Transverse colon (tissue), 4 donors: ENCODE measurements at regions not wholly inside any gene's neighbourhood (a gene's known extent, or its start where the extent isn't known, plus 50 kb on each side); places are given as distances from the start of the nearest gene placed in this dataset.

Experiments
- DNase-seq: peaks from one replicate; pipeline ENCODE4 v3.0.0-alpha.2; 2019
- H3K27ac ChIP-seq, 4 donors: fragments of 200-600 bp; sonication (generic); 2 replicates each; pipeline ENCODE4 v1.5.1; 2016 to 2018; ENCODE audit warnings: inconsistent platforms in 4 of 4
- H3K27me3 ChIP-seq: fragments of 200-600 bp; sonication (generic); 2 replicates; pipeline ENCODE4 v1.5.1; 2017; ENCODE audit warnings: inconsistent platforms
- H3K36me3 ChIP-seq, 4 donors: fragments of 200-600 bp; sonication (generic); 2 replicates each; pipeline ENCODE4 v1.5.1; 2017 to 2019; ENCODE audit warnings: inconsistent platforms in 4 of 4
- H3K4me1 ChIP-seq, 4 donors: fragments of 200-600 bp; sonication (generic); 2 replicates each; pipeline ENCODE4 v1.5.1; 2017 to 2020; ENCODE audit warnings: inconsistent platforms in 4 of 4
- H3K4me3 ChIP-seq, 4 donors: fragments of 200-600 bp; sonication (generic); 1 replicate in 1 of 4; 2 replicates in 3 of 4; pipeline versions ENCODE4 v1.5.1 to v1.6.1; 2017 to 2019; ENCODE audit warnings: inconsistent platforms in 4 of 4
- H3K9me3 ChIP-seq, 2 donors: fragments of 200-600 bp; sonication (generic); 2 replicates each; pipeline ENCODE4 v1.5.1; 2017 to 2019; ENCODE audit warnings: inconsistent platforms in 2 of 2
- CTCF ChIP-seq, 5 experiments: fragments of 200-600 bp in 3 of 5; fragments of 450-650 bp in 2 of 5; sonication (generic) in 3 of 5; IDR thresholded peaks; 1 replicate in 2 of 5; 2 replicates in 3 of 5; pipeline ENCODE4 v1.5.1; 2016 to 2017; ENCODE audit warnings: antibody characterized with exemption in 5 of 5, inconsistent platforms in 3 of 5, mild to moderate bottlenecking in 2 of 5, moderate library complexity in 1 of 5
- EP300 ChIP-seq: sonication (generic); formaldehyde crosslinking; IDR thresholded peaks from one replicate; pipeline ENCODE4 v1.6.1; 2017; ENCODE audit warnings: antibody characterized with exemption, low read depth
- POLR2A ChIP-seq: fragments of 450-650 bp; IDR thresholded peaks from one replicate; pipeline ENCODE4 v1.6.1; 2016; ENCODE audit warnings: antibody characterized with exemption, mild to moderate bottlenecking, moderate library complexity
- POLR2AphosphoS5 ChIP-seq, 3 donors: sonication (generic); formaldehyde crosslinking; IDR thresholded peaks; one replicate each; pipeline ENCODE4 v1.6.1; 2016; ENCODE audit warnings: antibody characterized with exemption in 3 of 3
- WGBS, 2 donors: methylation state at CpG; one replicate each; pipeline ENCODE4 v1.1.5; 2018; ENCODE audit warnings: low coverage in 1 of 2; 5-methylcytosine and 5-hydroxymethylcytosine counted together
- in situ Hi-C, 4 donors: fragments of 200-750 bp; cut with MboI; loops; one replicate each; pipeline versions ENCODE4 v1.15.0 to v1.15.1; 2017; ENCODE audit warnings: low sequenced_read_pairs in 3 of 4, low pct_ligation_motif_present in 1 of 4, low pct_unique_long_range_greater_than_20kb in 1 of 4
- intact Hi-C: fragments of 100-400 bp; cut with DNase I; formaldehyde crosslinking; loops from one replicate; pipeline ENCODE4 v1.15.1; 2023; ENCODE audit warnings: low total_unique reads

GRCh38 chr2:505941-506340, 171.3 kb downstream of the TMEM18 start:
- Histone ChIP-seq H3K4me3 (no peak overlapping the region), H3K4me1 (no peaks in the 10 kb centered on the region), H3K27ac (no peak overlapping the region), H3K36me3 (no peaks in the 10 kb centered on the region), H3K9me3 (no peaks in the 10 kb centered on the region), H3K27me3 (no peaks in the 10 kb centered on the region)
- intact Hi-C loops (no loop called here), in situ Hi-C loops (no loop called here)
- 61 to 68% methylated on average over 7 to 8 of the region's 8 CpGs for WGBS, 2 donors
- no peak for DNase-seq
- TF ChIP-seq CTCF (IDR thresholded peaks at IDR 0.05) (no peak), POLR2AphosphoS5 (IDR thresholded peaks at IDR 0.05) (no peak), EP300 (no peak), POLR2A (no peak)

- WGBS, 2 donors = 94 to 96% methylated on average over 19 to 40 of the region's 41 CpGs
- no peak for TF ChIP-seq POLR2AphosphoS5 (IDR thresholded peaks at IDR 0.05)
- no peak for TF ChIP-seq POLR2A
- no peak for TF ChIP-seq EP300
- no peak for TF ChIP-seq CTCF (IDR thresholded peaks at IDR 0.05)
- no peak overlapping the region for H3K27ac ChIP-seq
- H3K4me3 ChIP-seq = no peak overlapping the region
- intact Hi-C loops = no loop called here
- no peak for DNase-seq
- in situ Hi-C loops = no loop called here
- no peaks in the 10 kb centered on the region for H3K4me1 ChIP-seq
- H3K9me3 ChIP-seq = no peaks in the 10 kb centered on the region
- no peaks in the 10 kb centered on the region for H3K27me3 ChIP-seq
- no peaks in the 10 kb centered on the region for H3K36me3 ChIP-seq
Measured at GRCh38 chr2:503288-503999, 173.8 kb downstream of the TMEM18 start.

- in situ Hi-C loops (no loop called here), intact Hi-C loops (no loop called here)
- no peaks in the 10 kb centered on the region for H3K9me3 ChIP-seq
- no peaks in the 10 kb centered on the region for H3K27me3 ChIP-seq
- no peak for DNase-seq
- no peak for TF ChIP-seq CTCF (IDR thresholded peaks at IDR 0.05)
- no peak for TF ChIP-seq EP300
- no peak for TF ChIP-seq POLR2A
- no peak for TF ChIP-seq POLR2AphosphoS5 (IDR thresholded peaks at IDR 0.05)
- WGBS, 2 donors = 79 to 91% methylated on average over 6 to 35 of the region's 35 CpGs
- H3K27ac ChIP-seq = no peak overlapping the region
- H3K36me3 ChIP-seq = no peaks in the 10 kb centered on the region
- no peaks in the 10 kb centered on the region for H3K4me1 ChIP-seq
- no peak overlapping the region for H3K4me3 ChIP-seq
Measured at GRCh38 chr2:502831-503230, 174.4 kb downstream of the TMEM18 start.

GRCh38 chr2:501667-502066, 175.5 kb downstream of the TMEM18 start:
- no peaks in the 10 kb centered on the region for H3K9me3 ChIP-seq
- WGBS, 2 donors = 80 to 82% methylated on average over 1 to 8 of the region's 8 CpGs
- H3K27ac ChIP-seq = no peak overlapping the region
- intact Hi-C loops = no loop called here
- H3K4me3 ChIP-seq = no peak overlapping the region
- no peaks in the 10 kb centered on the region for H3K4me1 ChIP-seq
- H3K27me3 ChIP-seq = no peaks in the 10 kb centered on the region
- in situ Hi-C loops = no loop called here
- no peak for TF ChIP-seq EP300
- no peak for TF ChIP-seq CTCF (IDR thresholded peaks at IDR 0.05)
- TF ChIP-seq POLR2A = no peak
- no peak for TF ChIP-seq POLR2AphosphoS5 (IDR thresholded peaks at IDR 0.05)
- no peak for DNase-seq
- no peaks in the 10 kb centered on the region for H3K36me3 ChIP-seq
